ENCODE measurements at regions not wholly inside any gene's neighbourhood (a gene's known extent, or its start where the extent isn't known, plus 50 kb on each side); places are given as distances from the start of the nearest gene placed in this dataset.

- H3K4me1 ChIP-seq, result peaks cover 21 to 34% (median 34%) of the 10 kb centered on the region in 3 donors
- no peak for TF ChIP-seq CTCF (IDR thresholded peaks at IDR 0.05)
- DNase-seq (no peak), FAIRE-seq (no peak), ATAC-seq (peak in 1 of 4 donors; percentile 7)
- intact Hi-C loops (cut with DNase I), result loop anchor here in 1 of 3 donors (10.0 kb wide), 1 partner anchor 202 kb away; no protein-coding TSS in a partner anchor
- 57 to 59% methylated on average over 3 of the region's 3 CpGs for whole genome bisulfite sequencing, 2 donors
- no peaks in the 10 kb centered on the region for H3K9me3 ChIP-seq
- no peaks in the 10 kb centered on the region for H3K27me3 ChIP-seq
- H3K4me3 ChIP-seq, result no peak overlapping the region
- H3K36me3 ChIP-seq, result no peaks in the 10 kb centered on the region
- peak overlapping the region in 2 of 4 donors; percentile 83 to 84 for H3K27ac ChIP-seq
Measured at GRCh38 chr1:116852910-116853309, 56.8 kb upstream of the PTGFRN start.

- Histone ChIP-seq H3K9me3 (no peaks in the 10 kb centered on the region), H3K27ac (peak overlapping the region in 3 of 4 donors; percentile 49 to 84 (median 83)), H3K36me3 (no peaks in the 10 kb centered on the region), H3K4me1 (peaks cover 21 to 34% (median 34%) of the 10 kb centered on the region in 3 donors), H3K4me3 (no peak overlapping the region), H3K27me3 (no peaks in the 10 kb centered on the region)
- TF ChIP-seq CTCF (IDR thresholded peaks at IDR 0.05), result no peak
- intact Hi-C loops (cut with DNase I), result loop anchor here in 1 of 3 donors (10.0 kb wide), 1 partner anchor 201 kb away; no protein-coding TSS in a partner anchor
- 20 to 36% methylated on average over 4 of the region's 4 CpGs for WGBS, 2 donors
- DNase-seq (peak in 3 of 6 donors; percentile 63 to 64 (median 63)), ATAC-seq (peak; percentile 85 to 94 (median 89)), FAIRE-seq (no peak)
Measured at GRCh38 chr1:116853680-116854402, 55.9 kb upstream of the PTGFRN start.

- Histone ChIP-seq H3K27ac (peak overlapping the region in 2 of 4 donors; percentile 83 to 84), H3K4me1 (peaks cover 21 to 34% (median 34%) of the 10 kb centered on the region in 3 donors), H3K36me3 (no peaks in the 10 kb centered on the region), H3K4me3 (no peak overlapping the region), H3K9me3 (no peaks in the 10 kb centered on the region), H3K27me3 (no peaks in the 10 kb centered on the region)
- DNase-seq (no peak), ATAC-seq (peak in 3 of 4 donors; percentile 14 to 36 (median 21)), FAIRE-seq (no peak)
- intact Hi-C loops (cut with DNase I), result loop anchor here in 1 of 3 donors (10.0 kb wide), 1 partner anchor 200 kb away; no protein-coding TSS in a partner anchor
- no peak for TF ChIP-seq CTCF (IDR thresholded peaks at IDR 0.05)
- WGBS, 2 donors, result 63 to 69% methylated on average over 2 of the region's 2 CpGs
Measured at GRCh38 chr1:116854403-116854690, 55.4 kb upstream of the PTGFRN start.

GRCh38 chr1:116854716-116855115, 55.0 kb upstream of the PTGFRN start:
- intact Hi-C loops (cut with DNase I), result loop anchor here in 1 of 3 donors (10.0 kb wide), 1 partner anchor 200 kb away; no protein-coding TSS in a partner anchor
- H3K4me3 ChIP-seq, result no peak overlapping the region
- TF ChIP-seq CTCF (IDR thresholded peaks at IDR 0.05), result no peak
- H3K27ac ChIP-seq, result peak overlapping the region; percentile 9 to 84 (median 55)
- FAIRE-seq, result no peak
- H3K4me1 ChIP-seq, result peaks cover 21 to 34% (median 34%) of the 10 kb centered on the region in 3 donors
- WGBS, 2 donors, result 47 to 51% methylated on average over 3 of the region's 3 CpGs
- ATAC-seq, result peak in 2 of 4 donors; percentile 9 to 13
- H3K9me3 ChIP-seq, result no peaks in the 10 kb centered on the region
- no peaks in the 10 kb centered on the region for H3K36me3 ChIP-seq
- H3K27me3 ChIP-seq, result no peaks in the 10 kb centered on the region
- no peak for DNase-seq

GRCh38 chr1:116855191-116855619, 54.5 kb upstream of the PTGFRN start:
- ATAC-seq, result peak; percentile 84 to 90 (median 86)
- Histone ChIP-seq H3K9me3 (no peaks in the 10 kb centered on the region), H3K27me3 (no peaks in the 10 kb centered on the region), H3K27ac (peak overlapping the region; percentile 9 to 84 (median 55)), H3K4me1 (peaks cover 21 to 34% (median 34%) of the 10 kb centered on the region in 3 donors), H3K36me3 (no peaks in the 10 kb centered on the region), H3K4me3 (no peak overlapping the region)
- DNase-seq, result peak; percentile 71 to 77 (median 74)
- 13 to 17% methylated on average over 5 of the region's 5 CpGs for WGBS, 2 donors
- no peak for TF ChIP-seq CTCF (IDR thresholded peaks at IDR 0.05)
- no peak for FAIRE-seq
- intact Hi-C loops (cut with DNase I), result loop anchor here in 1 of 3 donors (10.0 kb wide), 1 partner anchor 200 kb away; no protein-coding TSS in a partner anchor
